ENCODE measurements at regions not wholly inside any gene's neighbourhood (a gene's known extent, or its start where the extent isn't known, plus 50 kb on each side); places are given as distances from the start of the nearest gene placed in this dataset.
A peak's percentile ranks its signal among the peaks of the same experiment; 100 is the strongest.

GRCh38 chr10:110387617-110387982, 82.9 kb upstream of the SMNDC1 start (continued):
- TF ChIP-seq ZNF518A (tag by site-specific recombination; conservative IDR thresholded peaks at IDR 0.05; ENCODE audit: low read depth) (no peak), ZNF26 (tag by site-specific recombination; IDR thresholded peaks at IDR 0.05) (no peak), PRDM1 (tag by site-specific recombination; IDR thresholded peaks at IDR 0.05) (peak; percentile 92), ZNF292 (tag by site-specific recombination; IDR thresholded peaks at IDR 0.05; ENCODE audit: borderline replicate concordance, low read depth) (no peak), ZNF391 (tag by site-specific recombination; IDR thresholded peaks at IDR 0.05; ENCODE audit: borderline replicate concordance, low read depth) (no peak), ZNF530 (tag by site-specific recombination; IDR thresholded peaks at IDR 0.05; ENCODE audit: low read depth) (no peak), ZNF768 (tag by site-specific recombination; IDR thresholded peaks at IDR 0.05) (no peak), EGR2 (tag by site-specific recombination; IDR thresholded peaks at IDR 0.05; ENCODE audit: low read depth) (no peak)

- no peaks in the 10 kb centered on the region for H3K9me3 ChIP-seq (ENCODE audit: control insufficient read depth, insufficient read depth, low read depth, low read length)
- TF ChIP-seq EGR2 (tag by site-specific recombination; IDR thresholded peaks at IDR 0.05; ENCODE audit: low read depth) (peak; percentile 99), ZBTB48 (tag by site-specific recombination; IDR thresholded peaks at IDR 0.05) (no peak), ZFHX2 (tag by site-specific recombination; conservative IDR thresholded peaks at IDR 0.05) (peak; percentile 99), ZNF366 (tag by site-specific recombination; conservative IDR thresholded peaks at IDR 0.05) (peak; percentile 7; the same call in 1 of the 2 replicates), ZNF596 (tag by site-specific recombination; IDR thresholded peaks at IDR 0.05) (0 out of 2 replicates have a peak, but pooled peaks have one; percentile 30)
- H3K4me1 ChIP-seq (ENCODE audit: control insufficient read depth, insufficient read depth, low read length), result no peaks in the 10 kb centered on the region
- no peak overlapping the region for H3K27ac ChIP-seq (ENCODE audit: extremely low read depth, low read depth, low read length)
- H3K4me3 ChIP-seq (ENCODE audit: low read depth, low read length), result no peak overlapping the region
- ChIA-PET CTCF (no interaction called here), POLR2A (no interaction called here)
- H3K36me3 ChIP-seq (ENCODE audit: control insufficient read depth in 2 of 2, insufficient read depth in 1 of 2, low read length in 2 of 2), result no peaks in the 10 kb centered on the region
Observed at GRCh38 chr10:110387983-110388686, 83.4 kb upstream of the SMNDC1 start.

- POLR2A ChIA-PET, result no interaction called here
- TF ChIP-seq REST (tag by site-specific recombination; IDR thresholded peaks at IDR 0.05) (no peak), ZNF585B (tag by site-specific recombination; IDR thresholded peaks at IDR 0.05) (no peak), ZNF24 (tag by site-specific recombination; IDR thresholded peaks at IDR 0.05) (no peak), ZNF354C (tag by site-specific recombination; IDR thresholded peaks at IDR 0.05; ENCODE audit: borderline replicate concordance, low read depth) (no peak), ZNF362 (tag by site-specific recombination; IDR thresholded peaks at IDR 0.05) (no peak), ZNF148 (tag by site-specific recombination; IDR thresholded peaks at IDR 0.05; ENCODE audit: borderline replicate concordance) (no peak)
Observed at GRCh38 chr10:110388687-110389052, 84.0 kb upstream of the SMNDC1 start.

More at GRCh38 chr10:110388687-110389052, 84.0 kb upstream of the SMNDC1 start:
- H3K9me3 ChIP-seq (ENCODE audit: control insufficient read depth, insufficient read depth, low read depth, low read length), result no peaks in the 10 kb centered on the region
- H3K36me3 ChIP-seq (ENCODE audit: control insufficient read depth in 2 of 2, insufficient read depth in 1 of 2, low read length in 2 of 2), result no peaks in the 10 kb centered on the region
- H3K27ac ChIP-seq (ENCODE audit: extremely low read depth, low read depth, low read length), result no peak overlapping the region
- no peak overlapping the region for H3K4me3 ChIP-seq (ENCODE audit: low read depth, low read length)
- CTCF ChIA-PET, result no interaction called here
- H3K4me1 ChIP-seq (ENCODE audit: control insufficient read depth, insufficient read depth, low read length), result no peaks in the 10 kb centered on the region
